ENCODE measurements at regions not wholly inside any gene's neighbourhood (a gene's known extent, or its start where the extent isn't known, plus 50 kb on each side); places are given as distances from the start of the nearest gene placed in this dataset.

- no peak for DNase-seq (ENCODE audit: low read depth)
- H3K4me3 ChIP-seq (ENCODE audit: low read depth, low read length), result no peak overlapping the region
- no peak for TF ChIP-seq MAX (IDR thresholded peaks at IDR 0.05; ENCODE audit: low read depth, low read length)
These were observed 903.4 kb upstream of the SLC10A2 start for GRCh38 chr13:103969520-103970050.

- TF ChIP-seq MAX (IDR thresholded peaks at IDR 0.05; ENCODE audit: low read depth, low read length) (no peak), POLR2A (IDR thresholded peaks at IDR 0.05; ENCODE audit: extremely low read depth, insufficient read length) (no peak), CTCF (IDR thresholded peaks at IDR 0.05; ENCODE audit: low read depth, low read length) (no peak), MYC (IDR thresholded peaks at IDR 0.05; ENCODE audit: low read depth, low read length) (no peak)
- no peak for DNase-seq (ENCODE audit: low read depth)
- H3K4me3 ChIP-seq (ENCODE audit: low read depth, low read length), result no peak overlapping the region
These were observed 899.5 kb upstream of the SLC10A2 start for GRCh38 chr13:103965506-103966243.

- no peak overlapping the region for H3K4me3 ChIP-seq (ENCODE audit: low read depth, low read length)
- TF ChIP-seq POLR2A (IDR thresholded peaks at IDR 0.05; ENCODE audit: extremely low read depth, insufficient read length), result no peak
- no peak for TF ChIP-seq MAX (IDR thresholded peaks at IDR 0.05; ENCODE audit: low read depth, low read length)
- TF ChIP-seq MYC (IDR thresholded peaks at IDR 0.05; ENCODE audit: low read depth, low read length), result no peak
- TF ChIP-seq CTCF (IDR thresholded peaks at IDR 0.05; ENCODE audit: low read depth, low read length), result no peak
- no peak for DNase-seq (ENCODE audit: low read depth)
These were observed 895.6 kb upstream of the SLC10A2 start for GRCh38 chr13:103961784-103962183.

- H3K4me3 ChIP-seq (ENCODE audit: low read depth, low read length), result no peak overlapping the region
- DNase-seq (ENCODE audit: low read depth), result no peak
These were observed 894.9 kb upstream of the SLC10A2 start for GRCh38 chr13:103961129-103961528.

GRCh38 chr13:103960001-103960400 is 893.8 kb upstream of the SLC10A2 start:
- no peak for DNase-seq (ENCODE audit: low read depth)
- no peak for TF ChIP-seq CTCF (IDR thresholded peaks at IDR 0.05; ENCODE audit: low read depth, low read length)
- TF ChIP-seq POLR2A (IDR thresholded peaks at IDR 0.05; ENCODE audit: extremely low read depth, insufficient read length), result no peak
- TF ChIP-seq MAX (IDR thresholded peaks at IDR 0.05; ENCODE audit: low read depth, low read length), result no peak
- TF ChIP-seq MYC (IDR thresholded peaks at IDR 0.05; ENCODE audit: low read depth, low read length), result no peak
- H3K4me3 ChIP-seq (ENCODE audit: low read depth, low read length), result no peak overlapping the region

More at GRCh38 chr13:103961129-103961528, 894.9 kb upstream of the SLC10A2 start:
- TF ChIP-seq CTCF (IDR thresholded peaks at IDR 0.05; ENCODE audit: low read depth, low read length) (no peak), MAX (IDR thresholded peaks at IDR 0.05; ENCODE audit: low read depth, low read length) (no peak), POLR2A (IDR thresholded peaks at IDR 0.05; ENCODE audit: extremely low read depth, insufficient read length) (no peak), MYC (IDR thresholded peaks at IDR 0.05; ENCODE audit: low read depth, low read length) (no peak)

GRCh38 chr13:103958691-103959090 is 892.5 kb upstream of the SLC10A2 start:
- TF ChIP-seq MAX (IDR thresholded peaks at IDR 0.05; ENCODE audit: low read depth, low read length), result no peak
- no peak for TF ChIP-seq MYC (IDR thresholded peaks at IDR 0.05; ENCODE audit: low read depth, low read length)
- no peak for TF ChIP-seq CTCF (IDR thresholded peaks at IDR 0.05; ENCODE audit: low read depth, low read length)
- no peak for TF ChIP-seq POLR2A (IDR thresholded peaks at IDR 0.05; ENCODE audit: extremely low read depth, insufficient read length)
- H3K4me3 ChIP-seq (ENCODE audit: low read depth, low read length), result no peak overlapping the region
- no peak for DNase-seq (ENCODE audit: low read depth)

Measured in NB4 (cell line).